Adipocyte (in vitro differentiated cells): ENCODE measurements at regions not wholly inside any gene's neighbourhood (a gene's known extent, or its start where the extent isn't known, plus 50 kb on each side); places are given as distances from the start of the nearest gene placed in this dataset.

ENCODE experiments used
- DNase-seq: peaks from one replicate; pipeline ENCODE4 v3.0.0-alpha.2; 2015; ENCODE audit warnings: low read depth
- H3K27me3 ChIP-seq: replicated peaks from 2 replicates; pipeline ENCODE4 v1.7.0; 2013; ENCODE audit warnings: mild to moderate bottlenecking, low read length, moderate library complexity; ENCODE audit not compliant: control insufficient read depth, insufficient read depth
- H3K36me3 ChIP-seq: 2 replicates; pipeline ENCODE4 v1.7.0; 2013; ENCODE audit warnings: low read length, mild to moderate bottlenecking, moderate library complexity; ENCODE audit not compliant: control insufficient read depth, insufficient read depth, severe bottlenecking
- H3K4me1 ChIP-seq: 2 replicates; pipeline ENCODE4 v1.7.0; 2013; ENCODE audit warnings: mild to moderate bottlenecking, low read length, moderate library complexity; ENCODE audit not compliant: control insufficient read depth, insufficient read depth
- H3K4me3 ChIP-seq: 2 replicates; pipeline ENCODE4 v1.7.0; 2013; ENCODE audit warnings: mild to moderate bottlenecking, low read length, moderate library complexity
- H3K9ac ChIP-seq: 2 replicates; pipeline ENCODE4 v1.7.0; 2013; ENCODE audit warnings: mild to moderate bottlenecking, low read length, moderate library complexity
- H3K9me3 ChIP-seq: 2 replicates; pipeline ENCODE4 v1.7.0; 2013; ENCODE audit warnings: mild to moderate bottlenecking, low read length, moderate library complexity; ENCODE audit not compliant: control insufficient read depth

DNA sequence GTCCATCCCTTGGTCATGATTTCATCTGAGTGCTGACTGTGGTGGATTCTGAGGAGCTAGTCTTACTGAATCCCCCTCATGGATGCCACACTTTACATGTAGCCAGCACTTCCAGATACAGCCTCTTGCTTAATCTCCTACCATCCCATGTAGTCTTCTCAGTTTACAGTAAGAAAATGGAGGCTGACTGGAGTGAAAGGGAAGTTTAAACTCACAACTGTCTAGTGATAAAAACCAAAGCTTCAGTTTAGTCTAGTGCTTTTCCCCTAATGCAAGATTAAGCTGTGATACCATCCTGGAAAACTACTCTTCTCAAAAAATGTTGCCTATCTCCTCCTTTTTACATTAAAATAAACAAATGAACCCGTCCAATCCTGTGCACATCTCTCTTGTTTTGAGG is 146.8 kb upstream of the HES1 start:
- no peak for DNase-seq

DNA sequence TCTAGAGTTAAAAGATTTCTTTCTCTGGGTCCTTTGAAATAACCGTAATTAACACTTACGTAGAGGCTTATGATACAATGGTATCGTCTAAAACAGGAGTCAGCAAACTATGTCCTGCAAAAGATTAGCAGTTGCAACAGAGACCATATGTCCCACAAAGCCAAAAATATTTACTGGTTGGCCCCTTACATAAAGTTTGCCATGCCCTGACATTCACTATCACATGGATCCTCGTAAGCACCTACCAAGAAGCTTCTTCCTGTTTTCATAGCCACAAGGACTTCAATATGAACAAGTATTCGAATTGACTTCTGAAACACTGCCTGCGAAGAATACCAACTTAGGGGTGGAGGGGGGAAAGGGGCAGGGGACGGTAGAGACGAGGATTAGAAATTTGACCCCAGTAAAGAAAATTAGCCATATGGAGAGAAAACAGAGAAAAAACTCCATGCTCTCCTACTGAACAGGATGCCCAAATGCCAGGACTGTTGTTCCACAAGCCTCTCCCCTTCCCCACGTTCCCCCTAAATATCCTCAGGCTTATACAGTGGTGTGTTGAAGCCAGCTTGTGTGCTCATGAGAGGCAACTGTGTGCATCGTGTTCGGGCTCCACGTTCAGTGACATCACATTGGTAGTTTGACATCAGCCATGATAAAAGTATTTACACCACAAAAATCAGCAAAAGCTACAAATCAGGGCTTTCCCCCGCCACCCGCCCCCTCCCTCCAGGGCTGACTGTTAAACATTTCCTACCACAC is 144.1 kb upstream of the HES1 start:
- Histone ChIP-seq H3K9ac (no peak overlapping the region), H3K36me3 (no peaks in the 10 kb centered on the region), H3K4me1 (no peaks in the 10 kb centered on the region), H3K9me3 (peaks cover 9% of the 10 kb centered on the region), H3K27me3 (peaks cover 47% of the 10 kb centered on the region), H3K4me3 (no peak overlapping the region)
- DNase-seq = no peak

More for the DNA sequence above, 146.8 kb upstream of the HES1 start:
- no peaks in the 10 kb centered on the region for H3K36me3 ChIP-seq
- H3K9me3 ChIP-seq = peaks cover 9% of the 10 kb centered on the region
- no peak overlapping the region for H3K4me3 ChIP-seq
- H3K9ac ChIP-seq = no peak overlapping the region
- peaks cover 6% of the 10 kb centered on the region for H3K4me1 ChIP-seq
- H3K27me3 ChIP-seq = peaks cover 28% of the 10 kb centered on the region

DNA sequence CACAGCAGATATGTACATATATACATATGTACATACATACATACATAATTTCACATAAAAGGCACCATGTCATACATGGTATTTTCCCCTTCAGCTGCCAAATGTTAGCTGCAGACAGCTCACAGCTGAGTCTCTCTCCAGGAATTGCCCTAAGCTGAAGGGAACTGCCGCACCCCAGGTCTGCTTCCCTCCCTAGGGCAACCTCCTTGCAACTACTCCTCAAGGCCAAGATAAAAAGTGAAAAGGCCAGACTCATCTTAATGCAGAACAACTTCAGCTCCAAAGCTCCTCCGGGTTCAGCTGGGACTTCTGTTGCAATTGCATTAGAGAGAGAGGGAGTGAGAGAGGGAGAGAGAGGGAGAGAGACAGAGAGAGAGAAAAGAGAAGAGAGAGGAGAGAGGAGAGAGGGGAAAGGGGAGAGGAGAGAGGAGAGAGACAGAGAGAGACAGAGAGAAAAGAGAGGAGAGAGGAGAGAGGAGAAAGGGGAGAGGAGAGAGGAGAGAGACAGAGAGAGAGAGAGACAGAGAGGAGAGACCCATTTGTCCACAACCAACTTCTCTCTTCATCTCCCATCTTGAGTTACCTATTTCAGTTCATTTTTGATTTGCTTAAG is 143.4 kb upstream of the HES1 start:
- no peak for DNase-seq
- Histone ChIP-seq H3K4me3 (no peak overlapping the region), H3K4me1 (no peaks in the 10 kb centered on the region), H3K27me3 (peaks cover 47% of the 10 kb centered on the region), H3K9me3 (peaks cover 9% of the 10 kb centered on the region), H3K9ac (no peak overlapping the region), H3K36me3 (no peaks in the 10 kb centered on the region)

DNA sequence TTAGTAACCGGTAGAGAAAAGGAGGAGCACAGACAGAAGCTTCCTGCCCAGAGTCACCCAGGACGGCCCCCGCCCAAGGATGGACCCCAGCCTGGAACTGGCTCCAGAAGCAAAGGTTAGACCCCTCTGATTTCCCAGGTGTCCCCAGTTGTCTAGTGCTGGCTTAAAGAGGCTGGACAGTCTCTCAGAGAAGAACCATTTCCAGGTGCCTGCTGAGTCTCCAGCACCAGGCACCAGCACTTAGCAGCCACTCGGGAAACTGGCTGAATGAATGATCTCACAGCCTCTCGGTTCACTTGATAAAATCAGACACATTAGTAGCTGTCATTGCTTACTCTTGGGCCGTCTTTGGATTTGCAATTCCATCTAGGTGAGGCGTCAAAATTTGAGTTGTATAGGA is 139.7 kb upstream of the HES1 start:
- no peak overlapping the region for H3K9ac ChIP-seq
- H3K4me1 ChIP-seq = no peaks in the 10 kb centered on the region
- no peak for DNase-seq
- H3K4me3 ChIP-seq = no peak overlapping the region
- no peaks in the 10 kb centered on the region for H3K9me3 ChIP-seq
- no peaks in the 10 kb centered on the region for H3K36me3 ChIP-seq
- peaks cover 37% of the 10 kb centered on the region for H3K27me3 ChIP-seq

DNA sequence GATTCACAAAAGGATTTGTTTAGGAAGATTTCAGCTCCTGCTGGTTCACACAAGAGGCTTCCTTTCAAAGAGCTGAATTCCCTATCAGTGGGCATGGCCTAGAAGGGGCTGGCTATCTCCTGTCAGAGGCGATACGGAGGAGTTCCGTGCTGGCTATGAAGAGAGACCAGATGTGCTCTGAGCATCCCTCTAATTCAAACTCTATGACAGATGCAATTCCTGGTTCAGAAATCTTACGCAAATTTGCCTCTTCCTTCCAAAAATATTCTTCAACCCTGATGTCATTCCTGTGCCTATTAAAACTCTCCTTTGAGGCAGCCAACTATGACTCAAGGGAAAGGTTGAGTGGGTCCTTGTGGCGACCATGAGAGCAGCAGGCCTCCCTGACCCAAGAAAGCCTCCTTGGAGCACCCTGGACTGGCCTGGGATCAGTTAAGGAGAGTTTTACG is 139.3 kb upstream of the HES1 start:
- Histone ChIP-seq H3K4me3 (no peak overlapping the region), H3K36me3 (no peaks in the 10 kb centered on the region), H3K27me3 (peaks cover 37% of the 10 kb centered on the region), H3K9ac (no peak overlapping the region), H3K4me1 (no peaks in the 10 kb centered on the region), H3K9me3 (no peaks in the 10 kb centered on the region)
- no peak for DNase-seq

DNA sequence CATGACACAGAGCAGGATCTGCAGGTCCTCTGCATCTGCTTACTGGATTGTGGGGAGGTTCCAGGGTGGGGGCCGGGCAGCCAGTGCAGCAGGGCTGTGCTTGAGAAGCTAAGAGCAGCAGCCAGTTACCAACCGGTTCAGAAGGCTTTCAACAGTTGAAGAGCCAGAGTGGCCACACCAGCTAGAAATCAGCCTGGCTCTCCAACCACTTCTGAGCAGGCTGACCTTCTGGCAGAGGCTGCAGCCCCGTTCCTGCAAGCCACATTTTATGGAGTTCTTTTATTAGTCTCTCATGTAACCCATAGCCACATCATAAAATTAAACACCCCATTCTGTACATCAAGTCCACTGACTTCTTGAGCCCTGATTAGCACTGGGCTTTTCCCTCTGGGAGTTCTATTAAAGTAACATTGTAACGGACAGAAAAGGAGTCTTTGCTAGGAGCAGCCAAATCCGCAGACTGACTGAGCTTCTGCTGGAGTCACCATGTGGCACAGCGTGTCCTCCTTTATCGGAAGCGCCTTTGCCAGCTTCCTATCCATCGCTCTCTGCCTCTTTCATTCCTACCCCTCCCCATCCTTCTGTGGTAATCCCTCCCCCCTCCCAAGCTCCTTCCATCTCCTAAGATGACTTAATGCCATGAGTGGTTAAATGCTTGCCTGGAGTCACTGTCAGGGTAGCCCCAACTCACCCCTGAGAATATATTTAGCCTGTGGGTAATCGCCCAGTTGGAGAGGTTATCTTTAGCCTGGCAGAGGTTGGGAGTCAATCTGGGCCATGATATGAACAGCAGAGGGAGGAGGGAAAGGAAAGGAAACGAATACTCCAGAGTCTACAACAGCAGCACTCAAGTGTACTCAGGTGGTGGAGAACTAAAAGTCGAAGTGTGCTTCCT is 138.5 kb upstream of the HES1 start:
- H3K27me3 ChIP-seq = peaks cover 35% of the 10 kb centered on the region
- peaks cover 5% of the 10 kb centered on the region for H3K4me1 ChIP-seq
- DNase-seq = no peak
- no peak overlapping the region for H3K9ac ChIP-seq
- H3K4me3 ChIP-seq = no peak overlapping the region
- no peaks in the 10 kb centered on the region for H3K36me3 ChIP-seq
- H3K9me3 ChIP-seq = no peaks in the 10 kb centered on the region

DNA sequence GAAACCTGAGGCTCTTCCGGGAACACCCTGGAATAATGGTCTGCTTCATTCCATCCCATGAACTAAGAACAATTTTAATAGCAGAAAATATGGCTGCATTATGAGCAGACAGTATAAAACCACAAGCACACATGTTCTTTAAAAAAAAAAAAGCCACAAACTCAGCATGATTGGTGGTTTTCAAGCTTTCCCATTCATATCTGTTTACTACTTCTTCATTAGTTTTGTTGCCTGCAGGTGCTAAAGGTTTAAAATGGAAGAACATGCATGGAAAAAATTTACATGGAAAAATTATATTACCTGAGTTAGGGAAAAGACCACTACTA is 137.9 kb upstream of the HES1 start:
- H3K27me3 ChIP-seq = peaks cover 29% of the 10 kb centered on the region
- H3K4me3 ChIP-seq = no peak overlapping the region
- no peaks in the 10 kb centered on the region for H3K36me3 ChIP-seq
- DNase-seq = no peak
- H3K9me3 ChIP-seq = no peaks in the 10 kb centered on the region
- no peak overlapping the region for H3K9ac ChIP-seq
- peaks cover 8% of the 10 kb centered on the region for H3K4me1 ChIP-seq

DNA sequence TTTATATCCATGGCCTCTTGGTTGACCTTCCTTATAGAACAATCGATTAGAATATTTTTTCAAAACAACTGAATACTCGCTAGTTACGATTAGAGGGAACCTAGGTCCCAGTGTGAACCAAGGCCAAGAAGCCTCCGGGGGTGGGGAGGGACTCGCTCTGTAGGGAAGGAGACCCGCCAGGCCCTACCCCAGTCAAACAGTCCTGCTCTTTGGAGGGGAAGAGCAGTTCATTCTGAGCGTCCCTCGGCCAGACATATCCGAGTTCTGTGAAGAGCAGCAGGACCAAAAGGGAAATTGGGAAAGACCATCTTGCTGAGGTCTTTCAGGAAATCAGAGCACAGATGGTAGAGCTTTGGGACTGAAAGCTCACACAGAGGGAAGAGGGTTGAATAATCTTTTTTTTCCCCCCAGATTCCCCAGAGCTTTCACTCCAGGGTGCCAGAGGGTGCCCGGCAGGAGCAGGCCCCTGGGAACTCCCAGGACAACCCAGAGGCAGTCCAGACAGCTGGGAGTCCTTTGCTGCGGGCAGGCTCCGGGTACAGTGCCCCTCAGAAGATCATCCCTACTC is 137.2 kb upstream of the HES1 start:
- Histone ChIP-seq H3K4me1 (peaks cover 12% of the 10 kb centered on the region), H3K36me3 (no peaks in the 10 kb centered on the region), H3K9me3 (no peaks in the 10 kb centered on the region), H3K27me3 (peaks cover 23% of the 10 kb centered on the region), H3K9ac (no peak overlapping the region), H3K4me3 (no peak overlapping the region)
- DNase-seq = no peak

DNA sequence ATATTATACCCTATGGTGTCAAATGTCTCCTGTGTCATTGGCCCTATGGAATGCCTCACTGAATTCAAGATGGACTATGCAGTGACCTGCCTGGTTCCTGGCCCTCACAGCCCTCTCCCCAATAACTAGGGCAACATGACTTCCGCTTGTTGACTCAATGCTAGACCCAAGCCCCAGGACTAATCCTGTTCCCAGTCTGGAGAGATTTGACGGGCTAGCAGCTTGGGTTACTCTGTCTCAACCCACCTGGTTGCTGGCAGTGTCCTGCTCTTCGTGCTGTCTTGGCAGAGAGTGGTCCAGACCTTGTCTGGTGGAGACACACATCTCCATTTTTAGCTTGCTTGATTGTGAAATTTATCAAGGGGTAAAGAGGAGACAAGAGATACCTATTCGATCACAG is 135.8 kb upstream of the HES1 start:
- no peaks in the 10 kb centered on the region for H3K9me3 ChIP-seq
- H3K9ac ChIP-seq = no peak overlapping the region
- H3K4me3 ChIP-seq = no peak overlapping the region
- peaks cover 17% of the 10 kb centered on the region for H3K27me3 ChIP-seq
- H3K36me3 ChIP-seq = no peaks in the 10 kb centered on the region
- no peak for DNase-seq
- peaks cover 26% of the 10 kb centered on the region for H3K4me1 ChIP-seq

DNA sequence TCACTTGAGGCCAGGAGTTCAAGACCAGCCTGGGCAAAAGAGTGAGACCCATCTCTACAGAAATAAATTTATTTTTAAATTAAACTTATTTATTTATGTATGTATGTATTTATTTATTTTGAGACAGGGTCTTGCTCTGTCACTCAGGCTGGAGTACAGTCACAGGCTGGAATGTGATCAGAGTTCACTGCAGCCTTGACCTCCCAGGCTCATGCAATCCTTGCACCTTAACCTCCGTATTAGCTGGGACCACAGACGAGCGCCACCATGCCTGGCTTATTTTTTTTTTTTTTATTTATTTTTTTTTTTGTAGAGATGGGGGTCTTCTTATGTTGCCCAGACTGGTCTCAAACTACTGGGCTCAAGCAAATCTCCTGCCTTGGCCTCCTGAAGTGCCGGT is 135.2 kb upstream of the HES1 start:
- Histone ChIP-seq H3K27me3 (peaks cover 11% of the 10 kb centered on the region), H3K4me1 (peaks cover 32% of the 10 kb centered on the region), H3K9me3 (no peaks in the 10 kb centered on the region), H3K4me3 (no peak overlapping the region), H3K9ac (no peak overlapping the region), H3K36me3 (no peaks in the 10 kb centered on the region)
- DNase-seq = no peak
